NCI-H187 treated with DMSO at 0.1 percent for 48 hours (cell line): ENCODE measurements at regions not wholly inside any gene's neighbourhood (a gene's known extent, or its start where the extent isn't known, plus 50 kb on each side); places are given as distances from the start of the nearest gene placed in this dataset.
"Not testable (repeated sequence)": the region's sequence is repeated elsewhere in the genome, so short reads cannot be mapped to it uniquely, and the experiment has no call there.

ENCODE experiments used
- DNase-seq: peaks from one replicate; lab custom pipeline; 2025; lab: John Stamatoyannopoulos, UW

GRCh38 chr6:67766057-67766456 is 869.0 kb upstream of the ADGRB3 start:
- DNase-seq = no peak

GRCh38 chr6:67759001-67759400 is 876.1 kb upstream of the ADGRB3 start:
- DNase-seq = no peak

GRCh38 chr6:67757465-67758033 is 877.5 kb upstream of the ADGRB3 start:
- no peak for DNase-seq

GRCh38 chr6:67748521-67748920 is 886.6 kb upstream of the ADGRB3 start:
- DNase-seq = no peak

GRCh38 chr6:67736816-67737215 is 898.3 kb upstream of the ADGRB3 start:
- no peak for DNase-seq

GRCh38 chr6:67736161-67736560 is 898.9 kb upstream of the ADGRB3 start:
- no peak for DNase-seq

- no peak for DNase-seq
Measured at GRCh38 chr6:67735623-67736022, 899.5 kb upstream of the ADGRB3 start.

- no peak for DNase-seq
Measured at GRCh38 chr6:67722861-67723261, 912.2 kb upstream of the ADGRB3 start.

- DNase-seq = no peak
Measured at GRCh38 chr6:67717281-67717680, 917.8 kb upstream of the ADGRB3 start.

GRCh38 chr6:67706388-67706787 is 928.7 kb upstream of the ADGRB3 start:
- no peak for DNase-seq

GRCh38 chr6:67698534-67698933 is 936.5 kb upstream of the ADGRB3 start:
- DNase-seq = no peak

GRCh38 chr6:67694127-67694526 is 941.0 kb upstream of the ADGRB3 start:
- no peak for DNase-seq

GRCh38 chr6:67689329-67689728 is 945.8 kb upstream of the ADGRB3 start:
- DNase-seq = no peak

GRCh38 chr6:67687396-67687795 is 947.7 kb upstream of the ADGRB3 start:
- DNase-seq = no peak

GRCh38 chr6:67686225-67686624 is 948.9 kb upstream of the ADGRB3 start:
- DNase-seq = not testable (repeated sequence)

GRCh38 chr6:67683960-67684359 is 951.1 kb upstream of the ADGRB3 start:
- no peak for DNase-seq

- DNase-seq = no peak
Measured at GRCh38 chr6:67680297-67680932, 954.7 kb upstream of the ADGRB3 start.

- no peak for DNase-seq
Measured at GRCh38 chr6:67679566-67680296, 955.4 kb upstream of the ADGRB3 start.

GRCh38 chr6:67676892-67677291 is 958.2 kb upstream of the ADGRB3 start:
- DNase-seq = no peak

GRCh38 chr6:67667637-67668422 is 967.3 kb upstream of the ADGRB3 start:
- no peak for DNase-seq

- DNase-seq = no peak
Measured at GRCh38 chr6:67666177-67666964, 968.7 kb upstream of the ADGRB3 start.

GRCh38 chr6:67664942-67665341 is 970.1 kb upstream of the ADGRB3 start:
- no peak for DNase-seq
